Ishikawa (cell line): ENCODE measurements at regions not wholly inside any gene's neighbourhood (a gene's known extent, or its start where the extent isn't known, plus 50 kb on each side); places are given as distances from the start of the nearest gene placed in this dataset.

Source experiments
- EP300 ChIP-seq: IDR thresholded peaks from 2 replicates; pipeline ENCODE4 v1.6.1; 2012; ENCODE audit warnings: borderline replicate concordance
- NFIC ChIP-seq: IDR thresholded peaks from 2 replicates; pipeline ENCODE4 v1.6.1; 2012
- RAD21 ChIP-seq: IDR thresholded peaks from 2 replicates; pipeline ENCODE4 v1.6.1; 2012; ENCODE audit warnings: low read depth
- TF ChIP-seq, protein P1 (sequence below): IDR thresholded peaks from 2 replicates; pipeline ENCODE4 v1.6.1; 2012

DNA sequence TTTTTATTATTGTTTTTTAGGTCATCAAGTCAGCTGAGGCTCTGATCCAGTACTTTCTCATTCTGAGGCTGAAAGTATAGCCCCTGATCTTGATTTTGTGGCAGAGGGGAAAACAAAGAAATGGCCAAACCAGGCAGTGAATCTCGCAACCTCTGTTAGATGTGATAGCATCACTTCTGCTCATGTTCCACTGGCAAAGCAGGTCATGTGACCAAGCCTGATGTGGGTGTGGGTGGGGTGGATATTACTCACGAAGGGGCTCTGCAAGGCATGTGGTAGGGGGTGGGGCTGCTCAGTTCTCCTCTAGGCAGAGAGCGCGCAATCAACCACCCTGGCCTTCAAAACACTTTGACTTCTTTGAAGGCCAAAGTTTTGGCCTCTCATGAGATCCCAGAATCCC is 254.2 kb downstream of the MYCN start:
- TF ChIP-seq, protein P1, sequence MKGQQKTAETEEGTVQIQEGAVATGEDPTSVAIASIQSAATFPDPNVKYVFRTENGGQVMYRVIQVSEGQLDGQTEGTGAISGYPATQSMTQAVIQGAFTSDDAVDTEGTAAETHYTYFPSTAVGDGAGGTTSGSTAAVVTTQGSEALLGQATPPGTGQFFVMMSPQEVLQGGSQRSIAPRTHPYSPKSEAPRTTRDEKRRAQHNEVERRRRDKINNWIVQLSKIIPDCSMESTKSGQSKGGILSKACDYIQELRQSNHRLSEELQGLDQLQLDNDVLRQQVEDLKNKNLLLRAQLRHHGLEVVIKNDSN: no peak
- TF ChIP-seq EP300 (no peak), RAD21 (no peak), NFIC (no peak)
